22Rv1 (cell line): ENCODE measurements at regions not wholly inside any gene's neighbourhood (a gene's known extent, or its start where the extent isn't known, plus 50 kb on each side); places are given as distances from the start of the nearest gene placed in this dataset.

ENCODE experiments used
- CTCF ChIP-seq: fragments of 450-650 bp; IDR thresholded peaks from 2 replicates; pipeline ENCODE4 v1.5.1; 2017; ENCODE audit warnings: mild to moderate bottlenecking
- ZFX ChIP-seq: fragments of 450-650 bp; IDR thresholded peaks from 2 replicates; pipeline ENCODE4 v1.6.1; 2017; ENCODE audit warnings: antibody characterized with exemption, borderline replicate concordance

GRCh38 chr11:134543241-134543640, 131.2 kb upstream of the B3GAT1 start:
- no peak for TF ChIP-seq CTCF
- no peak for TF ChIP-seq ZFX
